ENCODE measurements at regions not wholly inside any gene's neighbourhood (a gene's known extent, or its start where the extent isn't known, plus 50 kb on each side); places are given as distances from the start of the nearest gene placed in this dataset.

- DNase-seq = no peak
Measured at GRCh38 chr18:57202881-57203280, 56.0 kb downstream of the BOD1L2 start.

GRCh38 chr18:57205641-57206040 lies 58.8 kb downstream of the BOD1L2 start:
- no peak for DNase-seq

- DNase-seq = no peak
Measured at GRCh38 chr18:57207124-57207916, 60.4 kb downstream of the BOD1L2 start.

- no peak for DNase-seq
Measured at GRCh38 chr18:57208047-57208446, 61.2 kb downstream of the BOD1L2 start.

- no peak for DNase-seq
Measured at GRCh38 chr18:57209713-57210106, 62.8 kb downstream of the BOD1L2 start.

- DNase-seq = peak; percentile 43
Measured at GRCh38 chr18:57210107-57210715, 63.3 kb downstream of the BOD1L2 start.

GRCh38 chr18:57210716-57211411 lies 64.0 kb downstream of the BOD1L2 start:
- DNase-seq = no peak

- no peak for DNase-seq
Measured at GRCh38 chr18:57211412-57211750, 64.5 kb downstream of the BOD1L2 start.

GRCh38 chr18:57211776-57212175 lies 64.9 kb downstream of the BOD1L2 start:
- no peak for DNase-seq

- DNase-seq = no peak
Measured at GRCh38 chr18:57212678-57213077, 65.8 kb downstream of the BOD1L2 start.

GRCh38 chr18:57214976-57215375 lies 68.1 kb downstream of the BOD1L2 start:
- DNase-seq = no peak

- DNase-seq = no peak
Measured at GRCh38 chr18:57218281-57218680, 71.4 kb downstream of the BOD1L2 start.

- DNase-seq = no peak
Measured at GRCh38 chr18:57219964-57220363, 73.1 kb downstream of the BOD1L2 start.

- no peak for DNase-seq
Measured at GRCh38 chr18:57220480-57220879, 73.6 kb downstream of the BOD1L2 start.

- DNase-seq = no peak
Measured at GRCh38 chr18:57220930-57221483, 74.1 kb downstream of the BOD1L2 start.

GRCh38 chr18:57223144-57223870 lies 76.4 kb downstream of the BOD1L2 start:
- DNase-seq = no peak

GRCh38 chr18:57230861-57231585 lies 84.1 kb downstream of the BOD1L2 start:
- peak; percentile 54 for DNase-seq

- peak; percentile 89 for DNase-seq
Measured at GRCh38 chr18:57231864-57232263, 85.0 kb downstream of the BOD1L2 start.

- DNase-seq = no peak
Measured at GRCh38 chr18:57234346-57234745, 87.5 kb downstream of the BOD1L2 start.

- DNase-seq = no peak
Measured at GRCh38 chr18:57241869-57242268, 95.0 kb downstream of the BOD1L2 start.

- no peak for DNase-seq
Measured at GRCh38 chr18:57242285-57242684, 95.4 kb downstream of the BOD1L2 start.

- DNase-seq = no peak
Measured at GRCh38 chr18:57243624-57244179, 96.8 kb downstream of the BOD1L2 start.

Measured in NCI-H1092 (cell line).